ENCODE measurements at regions not wholly inside any gene's neighbourhood (a gene's known extent, or its start where the extent isn't known, plus 50 kb on each side); places are given as distances from the start of the nearest gene placed in this dataset.

GRCh38 chr5:8322484-8322883 is 453.5 kb downstream of the MTRR start:
- DNase-seq (ENCODE audit: low read depth) = no peak

DNA sequence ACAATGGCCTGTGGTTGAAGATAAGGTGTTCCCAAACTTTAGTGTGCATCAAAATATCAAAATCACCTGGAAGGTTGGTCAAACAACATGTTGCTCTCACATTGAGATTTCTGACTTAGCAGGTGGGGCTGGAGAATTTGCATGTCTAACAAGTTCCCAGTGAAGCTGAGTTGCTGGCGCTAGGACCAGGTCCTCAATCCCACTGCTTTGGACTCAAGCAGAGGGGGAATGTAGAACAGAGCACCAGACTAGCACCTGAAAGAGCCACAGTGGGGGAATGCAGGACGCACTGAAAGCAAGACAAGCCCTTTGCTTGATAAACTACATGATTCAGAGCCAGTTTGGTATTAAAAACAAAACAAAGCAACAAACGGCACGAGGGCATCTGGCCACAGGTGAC is 458.1 kb downstream of the MTRR start:
- DNase-seq (ENCODE audit: low read depth) = no peak

- no peak for DNase-seq (ENCODE audit: low read depth)
Observed at GRCh38 chr5:8329773-8330172, 460.8 kb downstream of the MTRR start.

DNA sequence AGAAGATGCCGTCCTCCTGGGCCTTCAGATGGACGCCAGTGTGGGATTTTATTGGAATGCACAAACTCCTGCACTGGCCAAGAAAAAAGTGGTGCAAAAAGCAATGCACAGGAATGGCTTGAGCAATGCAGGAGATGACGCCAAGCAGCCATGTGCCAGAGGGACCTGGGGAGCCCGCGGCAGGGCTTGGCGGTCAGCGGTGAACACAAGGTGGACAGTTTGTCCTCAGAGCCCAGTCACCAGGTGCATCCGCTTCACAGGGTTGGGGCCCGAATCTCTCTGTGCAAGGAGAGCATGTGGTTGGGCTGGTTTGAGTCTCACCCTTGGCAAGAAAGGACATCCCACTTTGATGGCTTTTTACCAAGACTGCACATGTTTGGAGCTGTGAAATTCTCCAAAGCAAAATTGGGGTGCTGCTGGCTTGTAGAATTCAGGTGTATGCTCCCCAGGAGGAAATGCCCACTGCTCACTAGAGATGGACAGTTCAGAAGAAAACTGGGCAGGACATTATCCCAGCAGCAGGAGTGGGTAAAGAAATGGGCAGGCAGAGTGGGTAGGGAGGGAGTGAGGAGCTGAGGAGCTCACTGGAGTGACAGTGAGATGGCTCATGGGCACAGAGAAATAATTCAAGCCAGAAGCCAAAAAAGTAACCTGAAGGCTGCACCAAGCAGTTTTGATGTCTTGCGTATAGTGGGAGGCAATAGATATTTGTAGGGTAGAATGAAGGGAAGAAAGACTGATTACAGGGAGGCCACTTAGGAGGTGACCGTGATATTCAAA is 463.9 kb downstream of the MTRR start:
- no peak for DNase-seq (ENCODE audit: low read depth)

DNA sequence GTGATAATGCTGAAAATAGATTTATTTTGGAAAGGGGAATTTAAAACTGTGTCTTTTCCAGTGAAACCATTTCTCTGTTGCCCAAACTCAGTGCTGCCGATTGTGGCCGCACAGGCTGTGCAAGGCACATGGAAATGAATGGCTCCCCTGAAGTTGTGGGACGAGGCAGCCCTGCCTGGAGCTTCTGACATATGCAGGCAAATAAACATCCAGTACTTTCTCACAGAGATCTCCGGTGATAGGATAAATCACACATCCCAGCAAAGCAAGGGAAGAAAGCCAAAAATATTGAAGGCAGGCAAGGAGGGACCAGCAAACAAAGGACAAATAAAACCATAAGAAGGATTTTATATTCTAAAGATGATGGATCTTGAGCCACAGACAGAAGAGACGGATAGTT is 464.5 kb downstream of the MTRR start:
- no peak for DNase-seq (ENCODE audit: low read depth)

DNA sequence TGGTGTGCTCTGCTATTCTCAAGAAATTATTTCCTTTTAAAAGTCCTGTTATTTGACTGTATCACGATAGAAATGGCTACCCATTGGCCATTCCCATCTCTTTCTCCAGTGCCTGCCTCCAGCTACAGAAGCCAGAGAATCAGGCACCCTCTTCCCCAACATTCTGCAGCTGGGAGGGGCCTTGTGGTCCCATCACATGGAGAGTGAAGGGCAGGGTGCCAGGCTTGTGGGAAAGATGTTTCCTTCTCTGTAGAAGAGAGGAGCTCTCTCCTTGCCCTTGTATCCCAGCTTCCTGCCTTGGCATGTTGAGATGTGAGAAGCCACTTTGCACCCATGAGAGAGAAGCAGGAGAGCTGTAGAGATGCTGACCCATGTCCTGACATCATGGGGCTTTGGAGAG is 465.0 kb downstream of the MTRR start:
- no peak for DNase-seq (ENCODE audit: low read depth)

DNA sequence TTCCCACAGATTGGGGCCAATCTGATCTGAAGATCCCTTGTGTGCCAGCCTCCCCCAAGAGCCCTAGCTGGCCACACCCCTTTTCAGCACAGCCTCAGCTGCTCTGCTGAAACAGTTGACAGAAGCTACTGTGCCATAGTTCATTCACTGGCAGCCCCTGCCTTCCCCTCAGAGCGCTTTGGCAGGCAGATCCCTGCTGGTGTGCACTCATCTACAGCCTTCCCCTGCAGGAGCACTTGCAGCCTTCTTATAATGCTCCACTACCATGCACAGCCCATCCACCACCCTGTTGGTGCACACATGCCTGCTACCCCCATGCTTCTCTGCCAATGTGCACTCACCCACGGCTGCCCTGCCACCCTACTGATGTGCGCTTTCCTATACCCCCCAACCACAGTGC is 471.3 kb downstream of the MTRR start:
- DNase-seq (ENCODE audit: low read depth) = no peak

DNA sequence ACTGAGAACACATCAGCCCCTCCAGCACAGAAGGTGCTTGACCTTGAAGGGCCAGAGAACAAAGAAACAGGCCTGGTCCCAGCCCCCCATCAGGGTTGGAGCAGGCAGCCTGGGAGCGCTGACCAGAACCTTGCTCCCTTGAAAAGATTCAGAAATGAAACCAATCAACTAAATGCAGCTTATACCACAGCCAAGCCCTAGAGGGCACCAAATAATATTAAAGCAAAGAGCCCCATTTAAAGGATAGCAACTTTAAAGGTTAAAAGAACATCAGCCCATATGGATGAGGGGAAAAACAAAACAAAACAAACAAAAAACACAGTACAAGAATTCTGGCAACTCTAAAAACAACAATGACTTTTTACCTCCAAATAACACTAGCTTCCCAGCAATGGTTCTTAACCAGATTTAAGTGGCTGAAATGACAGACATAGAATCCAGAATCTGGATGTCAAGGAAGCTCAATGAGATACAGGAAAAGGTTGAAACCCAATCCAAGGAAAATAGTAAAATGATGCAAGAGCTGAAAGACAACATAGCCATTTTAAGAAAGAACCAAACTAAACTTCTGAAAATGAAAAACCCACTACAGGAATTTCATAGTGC is 471.9 kb downstream of the MTRR start:
- DNase-seq (ENCODE audit: low read depth) = no peak

- DNase-seq (ENCODE audit: low read depth) = no peak
Observed at GRCh38 chr5:8341406-8341805, 472.5 kb downstream of the MTRR start.

DNA sequence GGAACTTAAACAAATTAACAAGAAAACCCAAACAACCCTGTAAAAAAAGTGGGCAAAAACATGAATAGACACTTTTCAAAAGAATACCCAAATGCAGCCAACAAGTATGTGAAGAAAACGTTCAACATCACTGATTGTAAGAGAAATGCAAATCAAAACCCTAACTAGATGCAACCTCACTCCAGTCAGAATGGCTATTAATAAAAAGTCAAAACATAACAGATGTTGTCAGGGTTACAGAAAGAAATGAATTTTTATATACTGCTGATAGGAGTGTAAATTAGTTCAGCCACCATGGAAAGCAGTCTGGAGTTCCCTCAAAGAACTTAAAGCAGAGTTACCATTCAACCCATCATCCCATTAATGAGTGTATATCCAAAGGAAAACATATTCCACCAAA is 479.0 kb downstream of the MTRR start:
- DNase-seq (ENCODE audit: low read depth) = no peak

DNA sequence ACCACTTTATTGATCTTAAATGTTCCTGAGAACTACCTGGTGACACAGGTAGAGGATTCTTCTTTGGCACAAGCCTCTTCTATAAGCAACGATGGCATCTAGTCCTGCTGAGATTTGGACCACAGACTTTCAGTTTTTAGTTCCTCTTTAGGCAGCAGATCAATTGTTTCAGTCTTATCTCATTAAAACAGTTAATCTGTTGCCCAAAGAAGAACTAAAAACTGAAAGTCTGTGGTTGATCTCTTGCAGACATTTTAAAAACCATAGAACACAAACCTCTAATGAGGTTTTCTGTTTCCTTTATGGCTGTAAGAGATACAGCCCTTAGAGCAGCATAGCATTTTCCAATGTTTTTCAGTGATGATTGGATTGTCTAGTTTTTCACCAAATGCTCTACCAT is 480.9 kb downstream of the MTRR start:
- no peak for DNase-seq (ENCODE audit: low read depth)

DNA sequence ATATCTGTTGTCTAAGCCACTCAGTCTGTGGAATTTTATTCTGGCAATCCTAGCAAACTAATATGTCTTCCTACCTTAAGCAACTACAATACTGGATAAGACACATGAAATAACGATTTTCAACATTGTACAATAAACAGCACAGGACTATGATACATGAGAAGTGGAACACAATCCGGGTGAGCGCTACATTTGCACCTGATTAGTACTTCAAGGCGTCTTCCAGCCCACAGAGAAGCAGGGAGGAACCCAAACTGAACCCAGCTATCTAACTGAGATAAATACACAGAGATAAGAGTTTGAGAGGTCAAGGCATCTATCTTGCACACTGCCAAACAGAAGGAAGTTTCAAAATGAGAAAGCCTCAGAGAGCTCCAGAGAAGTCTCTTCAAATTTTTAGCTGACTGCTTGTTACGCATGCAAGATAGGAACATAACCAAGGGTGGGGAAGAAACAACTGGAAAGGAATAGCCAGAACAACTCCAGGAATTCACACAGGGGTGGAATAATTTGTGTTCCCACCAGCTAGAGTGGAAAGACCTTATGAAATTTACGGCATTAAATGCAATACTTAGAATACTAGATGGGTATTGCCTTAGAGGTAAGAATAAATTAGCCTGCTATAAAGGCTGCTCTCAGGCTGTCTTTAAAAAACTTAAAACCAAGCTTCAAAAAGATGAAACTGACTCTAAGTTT is 481.8 kb downstream of the MTRR start:
- no peak for DNase-seq (ENCODE audit: low read depth)

GRCh38 chr5:8355981-8356380 is 487.0 kb downstream of the MTRR start:
- DNase-seq (ENCODE audit: low read depth) = no peak

- no peak for DNase-seq (ENCODE audit: low read depth)
Observed at GRCh38 chr5:8360012-8360411, 491.1 kb downstream of the MTRR start.

- no peak for DNase-seq (ENCODE audit: low read depth)
Observed at GRCh38 chr5:8362495-8362894, 493.5 kb downstream of the MTRR start.

GRCh38 chr5:8363138-8363537 is 494.2 kb downstream of the MTRR start:
- DNase-seq (ENCODE audit: low read depth) = no peak

DNA sequence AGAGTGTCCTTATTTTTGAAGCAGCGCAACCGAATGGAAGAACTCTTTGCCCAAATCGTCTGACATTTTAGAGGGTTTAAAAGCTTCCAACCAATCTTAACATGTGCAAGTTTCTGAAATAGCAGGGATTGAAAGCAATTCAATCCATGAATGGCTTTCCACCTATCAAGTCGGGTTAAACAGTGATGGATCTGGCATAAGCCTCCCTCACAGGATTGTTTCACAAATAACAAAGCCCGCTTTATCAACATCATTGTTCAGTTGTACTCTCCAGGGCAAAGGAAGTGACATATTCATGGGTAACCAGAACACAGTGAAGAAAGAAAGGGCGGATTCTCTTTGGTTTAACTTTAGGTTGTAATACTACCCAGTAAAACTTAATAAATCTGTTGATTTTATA is 497.3 kb downstream of the MTRR start:
- DNase-seq (ENCODE audit: low read depth) = no peak

- DNase-seq (ENCODE audit: low read depth) = no peak
Observed at GRCh38 chr5:8376478-8376877, 507.5 kb downstream of the MTRR start.

DNA sequence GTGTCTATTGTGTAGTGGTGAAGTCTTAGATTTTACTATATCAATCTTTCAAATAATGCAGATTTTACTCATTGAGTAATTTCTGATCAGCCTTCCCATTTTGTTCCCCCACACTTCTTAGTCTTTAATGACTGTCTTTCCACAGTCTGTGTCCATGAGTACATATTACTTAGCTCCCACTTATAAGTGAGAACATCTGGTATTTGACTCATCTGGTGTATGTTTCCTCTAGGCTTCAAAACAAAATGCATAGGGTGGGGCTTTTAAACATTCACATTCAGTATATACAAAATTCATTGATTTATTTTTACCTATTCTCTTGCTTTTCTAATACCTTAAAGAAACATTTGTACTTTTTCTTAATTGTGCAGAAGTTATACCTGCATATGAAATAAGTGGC is 513.0 kb downstream of the MTRR start:
- DNase-seq (ENCODE audit: low read depth) = no peak

DNA sequence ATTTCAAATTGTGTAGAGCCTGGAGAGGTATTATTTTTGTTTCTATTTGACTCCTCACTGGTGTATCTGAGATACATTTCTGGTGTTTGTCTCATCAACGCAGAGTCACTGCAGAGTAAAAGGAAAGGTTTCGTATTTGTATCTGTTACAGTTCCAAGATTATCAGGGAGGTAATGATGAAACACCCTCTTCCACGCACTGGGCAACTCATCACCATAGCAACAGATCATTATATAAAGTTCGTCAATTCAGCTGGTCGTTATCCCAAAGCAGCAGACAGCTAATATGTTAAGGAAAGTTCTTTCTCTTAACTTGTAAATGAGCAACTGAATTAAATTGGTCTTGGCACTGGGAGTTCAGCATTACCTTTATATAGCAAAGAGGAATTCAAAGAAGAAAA is 513.5 kb downstream of the MTRR start:
- DNase-seq (ENCODE audit: low read depth) = no peak

DNA sequence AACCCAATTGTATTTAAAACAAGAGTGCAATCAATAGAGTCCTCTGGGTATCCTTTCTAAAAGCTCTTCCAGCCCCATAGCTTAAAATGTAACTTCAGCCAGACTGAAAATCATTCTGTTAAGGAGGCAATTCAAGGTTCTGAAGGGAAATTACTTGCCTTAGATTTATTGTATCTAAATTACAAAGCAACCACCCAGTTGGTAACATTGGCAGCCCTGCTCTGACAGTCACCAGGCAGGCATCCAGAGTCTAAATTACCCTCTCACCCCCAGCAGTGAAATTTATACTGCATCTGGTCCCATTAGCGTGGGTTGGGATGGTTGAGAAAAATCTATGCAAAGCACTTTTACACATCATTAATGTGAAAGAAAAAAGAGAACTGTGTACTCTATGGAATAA is 514.7 kb downstream of the MTRR start:
- DNase-seq (ENCODE audit: low read depth) = no peak

GRCh38 chr5:8386719-8387288 is 517.9 kb downstream of the MTRR start:
- DNase-seq (ENCODE audit: low read depth) = no peak

GRCh38 chr5:8391911-8392310 is 523.0 kb downstream of the MTRR start:
- DNase-seq (ENCODE audit: low read depth) = no peak

All from T-helper 22 cell (primary cell).